ENCODE measurements at regions not wholly inside any gene's neighbourhood (a gene's known extent, or its start where the extent isn't known, plus 50 kb on each side); places are given as distances from the start of the nearest gene placed in this dataset.

- DNase-seq (ENCODE audit: low read depth in 2 of 2): no peak
These were observed 144.0 kb upstream of the CIBAR2 start for GRCh38 chr16:85256190-85256739.

- no peak for DNase-seq (ENCODE audit: low read depth in 2 of 2)
These were observed 145.2 kb upstream of the CIBAR2 start for GRCh38 chr16:85257483-85257882.

GRCh38 chr16:85258166-85258565 lies 145.9 kb upstream of the CIBAR2 start:
- DNase-seq (ENCODE audit: low read depth in 2 of 2): no peak

GRCh38 chr16:85258629-85259028 lies 146.4 kb upstream of the CIBAR2 start:
- DNase-seq (ENCODE audit: low read depth in 2 of 2): no peak

- DNase-seq (ENCODE audit: low read depth in 2 of 2): no peak
These were observed 147.0 kb upstream of the CIBAR2 start for GRCh38 chr16:85259115-85259831.

- no peak for DNase-seq (ENCODE audit: low read depth in 2 of 2)
These were observed 147.5 kb upstream of the CIBAR2 start for GRCh38 chr16:85259832-85260167.

GRCh38 chr16:85261204-85261603 lies 148.9 kb upstream of the CIBAR2 start:
- DNase-seq (ENCODE audit: low read depth in 2 of 2): no peak

GRCh38 chr16:85261657-85262557 lies 149.6 kb upstream of the CIBAR2 start:
- no peak for DNase-seq (ENCODE audit: low read depth in 2 of 2)

GRCh38 chr16:85262558-85263238 lies 150.4 kb upstream of the CIBAR2 start:
- DNase-seq (ENCODE audit: low read depth in 2 of 2): no peak

GRCh38 chr16:85263239-85263585 lies 150.9 kb upstream of the CIBAR2 start:
- DNase-seq (ENCODE audit: low read depth in 2 of 2): no peak

- no peak for DNase-seq (ENCODE audit: low read depth in 2 of 2)
These were observed 152.5 kb upstream of the CIBAR2 start for GRCh38 chr16:85264752-85265151.

GRCh38 chr16:85265161-85265784 lies 153.0 kb upstream of the CIBAR2 start:
- no peak for DNase-seq (ENCODE audit: low read depth in 2 of 2)

GRCh38 chr16:85265810-85266209 lies 153.5 kb upstream of the CIBAR2 start:
- no peak for DNase-seq (ENCODE audit: low read depth in 2 of 2)

GRCh38 chr16:85266857-85267256 lies 154.6 kb upstream of the CIBAR2 start:
- no peak for DNase-seq (ENCODE audit: low read depth in 2 of 2)

GRCh38 chr16:85267414-85267945 lies 155.2 kb upstream of the CIBAR2 start:
- no peak for DNase-seq (ENCODE audit: low read depth in 2 of 2)

GRCh38 chr16:85269165-85269564 lies 156.9 kb upstream of the CIBAR2 start:
- DNase-seq (ENCODE audit: low read depth in 2 of 2): no peak

- no peak for DNase-seq (ENCODE audit: low read depth in 2 of 2)
These were observed 158.1 kb upstream of the CIBAR2 start for GRCh38 chr16:85270374-85270773.

GRCh38 chr16:85271198-85271597 lies 158.9 kb upstream of the CIBAR2 start:
- DNase-seq (ENCODE audit: low read depth in 2 of 2): no peak

- DNase-seq (ENCODE audit: low read depth in 2 of 2): no peak
These were observed 161.0 kb upstream of the CIBAR2 start for GRCh38 chr16:85273293-85273692.

- no peak for DNase-seq (ENCODE audit: low read depth in 2 of 2)
These were observed 162.2 kb upstream of the CIBAR2 start for GRCh38 chr16:85274501-85274900.

- no peak for DNase-seq (ENCODE audit: low read depth in 2 of 2)
These were observed 162.7 kb upstream of the CIBAR2 start for GRCh38 chr16:85274924-85275323.

Measured in stimulated activated CD4-positive, alpha-beta T cell treated with anti-CD3 and anti-CD28 coated beads, Interleukin-1b, Interleukin-23, amount 100 ng/mL, for 1 hour (primary cell).